ENCODE measurements at regions not wholly inside any gene's neighbourhood (a gene's known extent, or its start where the extent isn't known, plus 50 kb on each side); places are given as distances from the start of the nearest gene placed in this dataset.

GRCh38 chr2:160927324-160927723, 232.9 kb upstream of the TANK start (continued):
- TF ChIP-seq SIN3A (IDR thresholded peaks at IDR 0.05; ENCODE audit: borderline replicate concordance, low read depth, low read length), result no peak
- no peak for TF ChIP-seq RCOR1 (IDR thresholded peaks at IDR 0.05; ENCODE audit: low read length)
- no peak for TF ChIP-seq ZBTB33 (IDR thresholded peaks at IDR 0.05; ENCODE audit: borderline replicate concordance, low read depth)
- TF ChIP-seq TCF12 (IDR thresholded peaks at IDR 0.05), result no peak
- no peak for TF ChIP-seq EP300 (IDR thresholded peaks at IDR 0.05; ENCODE audit: borderline replicate concordance in 1 of 2, low read depth in 1 of 2, low read length in 1 of 2)
- no peak for TF ChIP-seq USF1 (IDR thresholded peaks at IDR 0.05; ENCODE audit: borderline replicate concordance, low read depth)

- Histone ChIP-seq H4K20me1 (ENCODE audit: insufficient read depth) (no peaks in the 10 kb centered on the region), H3K4me2 (no peak overlapping the region), H3K9ac (no peak overlapping the region), H3K27me3 (ENCODE audit: insufficient read depth) (no peaks in the 10 kb centered on the region), H3K79me2 (ENCODE audit: insufficient read depth) (no peaks in the 10 kb centered on the region), H3K9me2 (no peaks in the 10 kb centered on the region), H3K9me3 (no peaks in the 10 kb centered on the region), H3K36me3 (replicated peaks in 1 of 2; ENCODE audit: control insufficient read depth in 1 of 2, insufficient read depth in 2 of 2, low read length in 1 of 2) (no peaks in the 10 kb centered on the region), H2AFZ (ENCODE audit: low read depth) (no peak overlapping the region), H3F3A (replicated peaks; ENCODE audit: insufficient read depth) (no peaks in the 10 kb centered on the region), H3K4me3 (ENCODE audit: low read depth in 2 of 2, low read length in 1 of 2) (no peak overlapping the region), H3K27ac (ENCODE audit: low read depth in 2 of 2, low read length in 1 of 2) (peak overlapping the region in 1 of 2 experiments; percentile 20; a peak in 2 of 4 replicates), H3K4me1 (ENCODE audit: control insufficient read depth in 1 of 2, insufficient read depth in 2 of 2, low read depth in 1 of 2, low read length in 1 of 2) (no peaks in the 10 kb centered on the region)
- no peak for DNase-seq
- TF ChIP-seq GATA2 (CRISPR knock-in tag; IDR thresholded peaks at IDR 0.05) (no peak), ELF1 (IDR thresholded peaks at IDR 0.05) (no peak), FOXJ3 (CRISPR knock-in tag; IDR thresholded peaks at IDR 0.05) (no peak), GABPA (IDR thresholded peaks at IDR 0.05; ENCODE audit: low read depth) (no peak), NFIC (IDR thresholded peaks at IDR 0.05; ENCODE audit: borderline replicate concordance) (no peak), PBX3 (IDR thresholded peaks at IDR 0.05) (no peak), SMC3 (IDR thresholded peaks at IDR 0.05; ENCODE audit: low read depth, low read length) (no peak), JUND (IDR thresholded peaks at IDR 0.05) (no peak), RXRA (IDR thresholded peaks at IDR 0.05; ENCODE audit: borderline replicate concordance, low read depth) (no peak), SIN3A (IDR thresholded peaks at IDR 0.05; ENCODE audit: borderline replicate concordance, low read depth, low read length) (no peak), RAD21 (IDR thresholded peaks at IDR 0.05; ENCODE audit: low read length) (no peak), RCOR1 (IDR thresholded peaks at IDR 0.05; ENCODE audit: low read length) (no peak), EP300 (IDR thresholded peaks at IDR 0.05; ENCODE audit: borderline replicate concordance in 1 of 2, low read depth in 1 of 2, low read length in 1 of 2) (no peak), IRF3 (IDR thresholded peaks at IDR 0.05; ENCODE audit: low read depth, low read length) (no peak), RFX5 (IDR thresholded peaks at IDR 0.05; ENCODE audit: low read length) (no peak), USF2 (IDR thresholded peaks at IDR 0.05; ENCODE audit: borderline replicate concordance, low read depth, low read length) (no peak), CHD2 (IDR thresholded peaks at IDR 0.05; ENCODE audit: low read length, partially characterized antibody) (no peak), MAX (IDR thresholded peaks at IDR 0.05; ENCODE audit: low read depth) (no peak)
- WGBS (ENCODE audit: low lambda C conversion rate), result 19% methylated on average over 2 of the region's 2 CpGs
- ChIA-PET CTCF (interaction anchor here (0.5 to 1.4 kb wide), 3 partner anchors 41 to 677 kb away, joined by 3 to 4 read pairs (median 4); no protein-coding TSS in a partner anchor), POLR2A (no interaction called here)
Measured at GRCh38 chr2:160928854-160929301, 231.3 kb upstream of the TANK start.

Measured in SK-N-SH (cell line).